H9 (cell line): ENCODE measurements at regions not wholly inside any gene's neighbourhood (a gene's known extent, or its start where the extent isn't known, plus 50 kb on each side); places are given as distances from the start of the nearest gene placed in this dataset.

Experiments
- DNase-seq: peaks from one replicate; pipeline ENCODE4 v3.0.0-alpha.2; 2017
- H2AFZ ChIP-seq: one replicate; pipeline ENCODE4 v1.6.1; 2013; ENCODE audit warnings: mild to moderate bottlenecking, low read length, control low read depth, moderate library complexity
- H2AK5ac ChIP-seq: 2 replicates; pipeline ENCODE4 v1.6.1; 2013; ENCODE audit warnings: low read length, control low read depth, mixed read lengths; ENCODE audit not compliant: insufficient read length
- H2BK120ac ChIP-seq: one replicate; pipeline ENCODE4 v1.6.1; 2013; ENCODE audit warnings: low read depth, mild to moderate bottlenecking, low read length, control low read depth, inconsistent platforms; ENCODE audit not compliant: poor library complexity, severe bottlenecking
- H2BK12ac ChIP-seq: 2 replicates; pipeline ENCODE4 v1.6.1; 2013; ENCODE audit warnings: low read length, control low read depth, mixed read lengths, low read depth; ENCODE audit not compliant: insufficient read length
- H2BK15ac ChIP-seq: 2 replicates; pipeline ENCODE4 v1.6.1; 2013; ENCODE audit warnings: low read depth, low read length, control low read depth
- H2BK20ac ChIP-seq: one replicate; pipeline ENCODE4 v1.6.1; 2013; ENCODE audit warnings: low read depth, mild to moderate bottlenecking, low read length, control low read depth, inconsistent platforms; ENCODE audit not compliant: poor library complexity, severe bottlenecking
- H2BK5ac ChIP-seq: 2 replicates; pipeline ENCODE4 v1.6.1; 2013; ENCODE audit warnings: low read length, control low read depth, mixed read lengths; ENCODE audit not compliant: insufficient read length
- H3K14ac ChIP-seq: 2 replicates; pipeline ENCODE4 v1.6.1; 2013; ENCODE audit warnings: low read length, control low read depth; ENCODE audit not compliant: insufficient read depth
- H3K18ac ChIP-seq: 2 replicates; pipeline ENCODE4 v1.6.1; 2013; ENCODE audit warnings: low read depth, mild to moderate bottlenecking, mixed read lengths, low read length, control low read depth; ENCODE audit not compliant: insufficient read length
- H3K23ac ChIP-seq: 2 replicates; pipeline ENCODE4 v1.6.1; 2013; ENCODE audit warnings: low read length, control low read depth, mixed read lengths, low read depth; ENCODE audit not compliant: insufficient read length
- H3K23me2 ChIP-seq: 2 replicates; pipeline ENCODE4 v1.6.1; 2013; ENCODE audit warnings: low read depth, mild to moderate bottlenecking, mixed read lengths, low read length, control low read depth; ENCODE audit not compliant: insufficient read length, poor library complexity, severe bottlenecking
- H3K27ac ChIP-seq: 2 replicates; pipeline ENCODE4 v1.5.1; 2013; ENCODE audit warnings: low read length, control low read depth, mixed read lengths, low read depth; ENCODE audit not compliant: insufficient read length
- H3K27me3 ChIP-seq: 2 replicates; pipeline ENCODE4 v1.6.1; 2013; ENCODE audit warnings: low read length, control low read depth, inconsistent platforms; ENCODE audit not compliant: insufficient read depth
- H3K4ac ChIP-seq: 2 replicates; pipeline ENCODE4 v1.6.1; 2013; ENCODE audit warnings: low read depth, mild to moderate bottlenecking, control low read depth, inconsistent platforms, low read length, moderate library complexity
- H3K4me1 ChIP-seq: 2 replicates; pipeline ENCODE4 v1.6.1; 2013; ENCODE audit warnings: low read length, control low read depth, inconsistent platforms; ENCODE audit not compliant: insufficient read depth
- H3K4me2 ChIP-seq: 2 replicates; pipeline ENCODE4 v1.6.1; 2013; ENCODE audit warnings: low read length, control low read depth, mixed read lengths; ENCODE audit not compliant: insufficient read length, insufficient read depth
- H3K56ac ChIP-seq: 2 replicates; pipeline ENCODE4 v1.6.1; 2013; ENCODE audit warnings: low read depth, mild to moderate bottlenecking, mixed read lengths, low read length, control low read depth; ENCODE audit not compliant: insufficient read length
- H3K79me1 ChIP-seq: 2 replicates; pipeline ENCODE4 v1.6.1; 2013; ENCODE audit warnings: low read depth, mild to moderate bottlenecking, moderate library complexity, low read length, control low read depth, inconsistent platforms; ENCODE audit not compliant: insufficient read depth, poor library complexity, severe bottlenecking
- H3K79me2 ChIP-seq: 2 replicates; pipeline ENCODE4 v1.6.1; 2013; ENCODE audit warnings: low read length, control low read depth, inconsistent platforms; ENCODE audit not compliant: insufficient read depth
- H3K9ac ChIP-seq: 2 replicates; pipeline ENCODE4 v1.6.1; 2013; ENCODE audit warnings: low read length, control low read depth, mixed read lengths; ENCODE audit not compliant: insufficient read length; ENCODE audit errors: extremely low read depth
- H3K9me3 ChIP-seq: one replicate; pipeline ENCODE4 v1.6.1; 2013; ENCODE audit warnings: low read depth, low read length, inconsistent platforms; ENCODE audit not compliant: control insufficient read depth
- H3T11ph ChIP-seq: one replicate; pipeline ENCODE4 v1.6.1; 2013; ENCODE audit warnings: mild to moderate bottlenecking, low read length, control low read depth, inconsistent platforms
- H4K20me1 ChIP-seq: one replicate; pipeline ENCODE4 v1.6.1; 2013; ENCODE audit not compliant: control insufficient read depth, insufficient read length, insufficient read depth
- H4K5ac ChIP-seq: 2 replicates; pipeline ENCODE4 v1.6.1; 2013; ENCODE audit warnings: low read depth, mild to moderate bottlenecking, mixed read lengths, low read length, control low read depth; ENCODE audit not compliant: insufficient read length
- H4K8ac ChIP-seq: replicated peaks from 2 replicates; pipeline ENCODE4 v1.6.1; 2013; ENCODE audit warnings: low read length, control low read depth, mixed read lengths, low read depth; ENCODE audit not compliant: insufficient read length
- H4K91ac ChIP-seq: 2 replicates; pipeline ENCODE4 v1.6.1; 2013; ENCODE audit warnings: low read depth, mild to moderate bottlenecking, moderate library complexity, mixed read lengths, low read length, control low read depth; ENCODE audit not compliant: insufficient read length
- H3K27ac Mint-ChIP-seq, 3 experiments: 2 replicates in 2 of 3; 3 replicates in 1 of 3; pipeline ENCODE4 v1.8.0; 2020 to 2021; ENCODE audit warnings: mixed read lengths in 3 of 3, mild to moderate bottlenecking in 1 of 3, moderate library complexity in 1 of 3
- H3K27me3 Mint-ChIP-seq: 2 replicates; pipeline ENCODE4 v1.8.0; 2021; ENCODE audit warnings: low read depth, mild to moderate bottlenecking, moderate library complexity, mixed read lengths
- H3K36me3 Mint-ChIP-seq, 3 experiments: 2 replicates in 2 of 3; 3 replicates in 1 of 3; pipeline ENCODE4 v1.8.0; 2020 to 2021; ENCODE audit warnings: low read depth in 3 of 3, mixed read lengths in 3 of 3; ENCODE audit not compliant: insufficient read depth in 1 of 3
- H3K4me1 Mint-ChIP-seq, 2 experiments: 2 replicates each; pipeline ENCODE4 v1.8.0; 2020; ENCODE audit warnings: mixed read lengths in 2 of 2
- H3K4me3 Mint-ChIP-seq, 2 experiments: 2 replicates in 1 of 2; 3 replicates in 1 of 2; pipeline ENCODE4 v1.8.0; 2020 to 2021; ENCODE audit warnings: mild to moderate bottlenecking in 2 of 2, mixed read lengths in 2 of 2, moderate library complexity in 1 of 2
- H3K9me3 Mint-ChIP-seq, 2 experiments: 2 replicates in 1 of 2; 3 replicates in 1 of 2; pipeline ENCODE4 v1.8.0; 2020; ENCODE audit warnings: mild to moderate bottlenecking in 2 of 2, mixed read lengths in 2 of 2, moderate library complexity in 1 of 2
- CTCF ChIP-seq: fragments of 200-600 bp; sonication (generic); conservative IDR thresholded peaks from 3 replicates; pipeline ENCODE4 v1.8.0; 2021; ENCODE audit warnings: antibody characterized with exemption, mild to moderate bottlenecking
- WGBS: extraction: QIAGEN DNeasy Blood & Tissue Kit; methylation state at CpG from one replicate; pipeline ENCODE4 v1.1.7; 2013; ENCODE audit warnings: missing lambda C conversion rate, low lambda C conversion rate, mixed read lengths; ENCODE audit not compliant: insufficient read length; ENCODE audit errors: extremely low coverage; 5-methylcytosine and 5-hydroxymethylcytosine counted together

GRCh38 chr1:223479261-223479660 lies 86.0 kb downstream of the CCDC185 start:
- Mint-ChIP-seq H3K4me1 (peaks cover 16 to 18% of the 10 kb centered on the region in 2 experiments), H3K4me3 (peak overlapping the region in 1 of 2 experiments; percentile 63; a peak in 2 of 5 replicates)

More at GRCh38 chr1:223479261-223479660, 86.0 kb downstream of the CCDC185 start:
- no peaks in the 10 kb centered on the region for H3K79me2 ChIP-seq
- peaks cover 2% of the 10 kb centered on the region for H4K20me1 ChIP-seq
- no peaks in the 10 kb centered on the region for H3K9me3 Mint-ChIP-seq
- H2AFZ ChIP-seq, result no peak overlapping the region
- no peak overlapping the region for H4K91ac ChIP-seq
- no peak overlapping the region for H2BK15ac ChIP-seq
- no peak overlapping the region for H4K5ac ChIP-seq
- no peaks in the 10 kb centered on the region for H3K79me1 ChIP-seq
- no peak overlapping the region for H3K9ac ChIP-seq
- H2AK5ac ChIP-seq, result no peak overlapping the region
- DNase-seq, result no peak
- H3K14ac ChIP-seq, result no peak overlapping the region
- no peak overlapping the region for H3T11ph ChIP-seq
- no peak for TF ChIP-seq CTCF
- no peak overlapping the region for H3K27ac Mint-ChIP-seq
- H3K27me3 Mint-ChIP-seq, result peaks cover 27% of the 10 kb centered on the region
- no peak overlapping the region for H2BK20ac ChIP-seq
- no peak overlapping the region for H2BK12ac ChIP-seq
- no peak overlapping the region for H3K56ac ChIP-seq
- no peaks in the 10 kb centered on the region; a peak in 1 of 7 replicates for H3K36me3 Mint-ChIP-seq
- no peak overlapping the region for H3K4ac ChIP-seq
- no peak overlapping the region for H4K8ac ChIP-seq
- H3K4me1 ChIP-seq, result peaks cover 3% of the 10 kb centered on the region; the same call in 1 of the 2 replicates
- WGBS, result 83% methylated on average over 1 of the region's 7 CpGs
- H3K23ac ChIP-seq, result no peak overlapping the region
- H2BK120ac ChIP-seq, result no peak overlapping the region
- no peaks in the 10 kb centered on the region for H3K9me3 ChIP-seq
- H3K27me3 ChIP-seq, result no peaks in the 10 kb centered on the region
- no peak overlapping the region for H3K18ac ChIP-seq
- H3K23me2 ChIP-seq, result no peaks in the 10 kb centered on the region
- H3K27ac ChIP-seq, result no peak overlapping the region
- peak overlapping the region; percentile 10 for H3K4me2 ChIP-seq
- no peak overlapping the region for H2BK5ac ChIP-seq
